ENCODE measurements at regions not wholly inside any gene's neighbourhood (a gene's known extent, or its start where the extent isn't known, plus 50 kb on each side); places are given as distances from the start of the nearest gene placed in this dataset.
"Not testable (repeated sequence)": the region's sequence is repeated elsewhere in the genome, so short reads cannot be mapped to it uniquely, and the experiment has no call there.

GRCh38 chr5:60041508-60041907 is 148.0 kb upstream of the PDE4D start:
- not testable (repeated sequence) for DNase-seq

GRCh38 chr5:60036192-60036938 is 142.8 kb upstream of the PDE4D start:
- DNase-seq = peak; percentile 15

GRCh38 chr5:60026161-60026560 is 132.6 kb upstream of the PDE4D start:
- DNase-seq = no peak

- no peak for DNase-seq
Observed at GRCh38 chr5:60024104-60024503, 130.6 kb upstream of the PDE4D start.

GRCh38 chr5:60023255-60023654 is 129.7 kb upstream of the PDE4D start:
- no peak for DNase-seq

GRCh38 chr5:60020457-60020856 is 126.9 kb upstream of the PDE4D start:
- DNase-seq = no peak

- not testable (repeated sequence) for DNase-seq
Observed at GRCh38 chr5:60018960-60019359, 125.4 kb upstream of the PDE4D start.

GRCh38 chr5:60018091-60018490 is 124.6 kb upstream of the PDE4D start:
- DNase-seq = no peak

- no peak for DNase-seq
Observed at GRCh38 chr5:60014331-60014730, 120.8 kb upstream of the PDE4D start.

- no peak for DNase-seq
Observed at GRCh38 chr5:60010853-60011252, 117.3 kb upstream of the PDE4D start.

- DNase-seq = no peak
Observed at GRCh38 chr5:60010328-60010727, 116.8 kb upstream of the PDE4D start.

GRCh38 chr5:60007729-60008128 is 114.2 kb upstream of the PDE4D start:
- DNase-seq = no peak

GRCh38 chr5:59999056-59999455 is 105.5 kb upstream of the PDE4D start:
- no peak for DNase-seq

GRCh38 chr5:59992206-59992605 is 98.7 kb upstream of the PDE4D start:
- DNase-seq = no peak

- no peak for DNase-seq
Observed at GRCh38 chr5:59988396-59988795, 94.9 kb upstream of the PDE4D start.

- DNase-seq = no peak
Observed at GRCh38 chr5:59976342-59976741, 82.8 kb upstream of the PDE4D start.

- no peak for DNase-seq
Observed at GRCh38 chr5:59972043-59972442, 78.5 kb upstream of the PDE4D start.

GRCh38 chr5:59959330-59959729 is 65.8 kb upstream of the PDE4D start:
- no peak for DNase-seq

- no peak for DNase-seq
Observed at GRCh38 chr5:59956130-59956783, 62.7 kb upstream of the PDE4D start.

- no peak for DNase-seq
Observed at GRCh38 chr5:59955241-59955640, 61.7 kb upstream of the PDE4D start.

GRCh38 chr5:59943452-59944113 is 50.1 kb upstream of the PDE4D start:
- peak; percentile 13 for DNase-seq

Measured in DMS79 treated with DMSO at 0.1 percent for 48 hours (cell line).